Ovary (tissue), 3 donors: ENCODE measurements at regions not wholly inside any gene's neighbourhood (a gene's known extent, or its start where the extent isn't known, plus 50 kb on each side); places are given as distances from the start of the nearest gene placed in this dataset.

Experiments used
- EP300 ChIP-seq: sonication (generic); formaldehyde crosslinking; IDR thresholded peaks from one replicate; pipeline ENCODE4 v1.6.1; 2017; ENCODE audit warnings: antibody characterized with exemption
- TF ChIP-seq, protein P1 (sequence below), 3 donors: fragments of 450-650 bp in 2 of 3; fragments of 200-600 bp in 1 of 3; IDR thresholded peaks; one replicate each; pipeline versions ENCODE4 v1.5.1 to v1.8.0; 2016 to 2022; ENCODE audit warnings: antibody characterized with exemption in 3 of 3, mild to moderate bottlenecking in 1 of 3
- donor health status: DM: no; HTN: no; CAD: no.

DNA sequence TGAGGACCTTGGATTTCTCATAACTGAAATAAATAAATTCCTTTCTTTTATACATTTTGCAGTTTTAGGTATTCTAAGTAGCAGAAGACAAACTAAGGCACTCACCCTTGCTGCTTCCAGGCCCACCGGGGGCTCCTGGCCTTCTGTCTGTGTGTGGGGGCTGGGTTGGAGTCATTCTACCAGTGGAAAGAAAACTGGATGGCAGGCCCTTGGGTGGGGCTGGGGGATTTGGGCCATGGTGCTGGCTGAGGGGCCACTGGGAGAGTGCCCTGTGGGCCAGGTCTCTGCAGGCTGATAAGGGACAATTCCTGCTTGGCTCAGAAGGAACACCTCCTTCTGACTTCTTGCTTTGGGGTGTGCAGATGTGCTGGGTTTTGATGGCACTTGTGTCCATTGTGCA, 54.0 kb upstream of the CSF3R start:
- no peak for TF ChIP-seq EP300
- TF ChIP-seq, protein P1, sequence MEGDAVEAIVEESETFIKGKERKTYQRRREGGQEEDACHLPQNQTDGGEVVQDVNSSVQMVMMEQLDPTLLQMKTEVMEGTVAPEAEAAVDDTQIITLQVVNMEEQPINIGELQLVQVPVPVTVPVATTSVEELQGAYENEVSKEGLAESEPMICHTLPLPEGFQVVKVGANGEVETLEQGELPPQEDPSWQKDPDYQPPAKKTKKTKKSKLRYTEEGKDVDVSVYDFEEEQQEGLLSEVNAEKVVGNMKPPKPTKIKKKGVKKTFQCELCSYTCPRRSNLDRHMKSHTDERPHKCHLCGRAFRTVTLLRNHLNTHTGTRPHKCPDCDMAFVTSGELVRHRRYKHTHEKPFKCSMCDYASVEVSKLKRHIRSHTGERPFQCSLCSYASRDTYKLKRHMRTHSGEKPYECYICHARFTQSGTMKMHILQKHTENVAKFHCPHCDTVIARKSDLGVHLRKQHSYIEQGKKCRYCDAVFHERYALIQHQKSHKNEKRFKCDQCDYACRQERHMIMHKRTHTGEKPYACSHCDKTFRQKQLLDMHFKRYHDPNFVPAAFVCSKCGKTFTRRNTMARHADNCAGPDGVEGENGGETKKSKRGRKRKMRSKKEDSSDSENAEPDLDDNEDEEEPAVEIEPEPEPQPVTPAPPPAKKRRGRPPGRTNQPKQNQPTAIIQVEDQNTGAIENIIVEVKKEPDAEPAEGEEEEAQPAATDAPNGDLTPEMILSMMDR (IDR thresholded peaks at IDR 0.05), result no peak
